GM19397 (cell line): ENCODE measurements at regions not wholly inside any gene's neighbourhood (a gene's known extent, or its start where the extent isn't known, plus 50 kb on each side); places are given as distances from the start of the nearest gene placed in this dataset.
"Not testable (repeated sequence)": the region's sequence is repeated elsewhere in the genome, so short reads cannot be mapped to it uniquely, and the experiment has no call there.

ENCODE experiments used
- ATAC-seq: cut with Tn5 transposase; IDR thresholded peaks from one replicate; pipeline ENCODE4 v1.9.1; 2021; ENCODE audit warnings: mild to moderate bottlenecking, moderate library complexity; ENCODE audit not compliant: unreplicated experiment

GRCh38 chr10:61052469-61053205 is 108.7 kb upstream of the RHOBTB1 start:
- no peak for ATAC-seq

- ATAC-seq: no peak
Observed at GRCh38 chr10:61051344-61051743, 107.4 kb upstream of the RHOBTB1 start.

GRCh38 chr10:61050120-61050745 is 106.2 kb upstream of the RHOBTB1 start:
- no peak for ATAC-seq

GRCh38 chr10:61049386-61049785 is 105.4 kb upstream of the RHOBTB1 start:
- no peak for ATAC-seq

GRCh38 chr10:61047788-61048560 is 104.0 kb upstream of the RHOBTB1 start:
- no peak for ATAC-seq

- no peak for ATAC-seq
Observed at GRCh38 chr10:61047081-61047480, 103.1 kb upstream of the RHOBTB1 start.

GRCh38 chr10:61045480-61045879 is 101.5 kb upstream of the RHOBTB1 start:
- ATAC-seq: not testable (repeated sequence)

GRCh38 chr10:61042533-61042932 is 98.5 kb upstream of the RHOBTB1 start:
- no peak for ATAC-seq

GRCh38 chr10:61040399-61041016 is 96.5 kb upstream of the RHOBTB1 start:
- ATAC-seq: no peak

GRCh38 chr10:61039868-61040267 is 95.9 kb upstream of the RHOBTB1 start:
- no peak for ATAC-seq

GRCh38 chr10:61037261-61037830 is 93.4 kb upstream of the RHOBTB1 start:
- not testable (repeated sequence) for ATAC-seq

GRCh38 chr10:61036148-61036547 is 92.2 kb upstream of the RHOBTB1 start:
- ATAC-seq: not testable (repeated sequence)

GRCh38 chr10:61031341-61031740 is 87.4 kb upstream of the RHOBTB1 start:
- no peak for ATAC-seq

- ATAC-seq: no peak
Observed at GRCh38 chr10:61029411-61029810, 85.4 kb upstream of the RHOBTB1 start.

GRCh38 chr10:61028861-61029361 is 84.9 kb upstream of the RHOBTB1 start:
- no peak for ATAC-seq

- ATAC-seq: no peak
Observed at GRCh38 chr10:61024856-61025201, 80.8 kb upstream of the RHOBTB1 start.

- no peak for ATAC-seq
Observed at GRCh38 chr10:61024151-61024855, 80.3 kb upstream of the RHOBTB1 start.

GRCh38 chr10:61023053-61023452 is 79.1 kb upstream of the RHOBTB1 start:
- no peak for ATAC-seq

- no peak for ATAC-seq
Observed at GRCh38 chr10:61021926-61022325, 77.9 kb upstream of the RHOBTB1 start.

GRCh38 chr10:61020420-61021158 is 76.6 kb upstream of the RHOBTB1 start:
- ATAC-seq: no peak
